ENCODE measurements at regions not wholly inside any gene's neighbourhood (a gene's known extent, or its start where the extent isn't known, plus 50 kb on each side); places are given as distances from the start of the nearest gene placed in this dataset.
A peak's percentile ranks its signal among the peaks of the same experiment; 100 is the strongest.

- peak; percentile 59 for TF ChIP-seq CTCF (IDR thresholded peaks at IDR 0.05; ENCODE audit: insufficient read depth, low read depth, low read length)
- no peak for TF ChIP-seq EZH2 (IDR thresholded peaks at IDR 0.05; ENCODE audit: insufficient read depth, low read length)
Measured at GRCh38 chr14:31926123-31926522, 151.0 kb upstream of the ARHGAP5 start.
